GM06990 (cell line): ENCODE measurements at regions not wholly inside any gene's neighbourhood (a gene's known extent, or its start where the extent isn't known, plus 50 kb on each side); places are given as distances from the start of the nearest gene placed in this dataset.

Experiments
- DNase-seq: peaks from one replicate; pipeline ENCODE4 v3.0.0-alpha.2; 2011; ENCODE audit not compliant: insufficient read length; ENCODE audit errors: extremely low read depth
- H3K27me3 ChIP-seq: replicated peaks from 2 replicates; pipeline ENCODE4 v1.6.0; 2011; ENCODE audit warnings: low read length; ENCODE audit not compliant: control insufficient read depth, insufficient read depth
- H3K36me3 ChIP-seq: 2 replicates; pipeline ENCODE4 v1.5.1; 2011; ENCODE audit warnings: low read length; ENCODE audit not compliant: control insufficient read depth, insufficient read depth
- H3K4me3 ChIP-seq: replicated peaks from 2 replicates; pipeline ENCODE4 v1.5.1; 2011; ENCODE audit warnings: low read depth, mild to moderate bottlenecking, control low read depth, low read length
- CTCF ChIP-seq: IDR thresholded peaks from 2 replicates; pipeline ENCODE4 v1.5.1; 2011; ENCODE audit warnings: low read length, control low read depth, mild to moderate bottlenecking, inconsistent platforms; ENCODE audit not compliant: insufficient read depth, poor library complexity, severe bottlenecking

- peak; percentile 28 for DNase-seq
- no peak for TF ChIP-seq CTCF
- H3K27me3 ChIP-seq, result no peaks in the 10 kb centered on the region
- H3K4me3 ChIP-seq, result peak overlapping the region; percentile 6; the same call in 1 of the 2 replicates
- no peaks in the 10 kb centered on the region for H3K36me3 ChIP-seq
Measured at GRCh38 chr3:64450396-64450956, 225.2 kb upstream of the PRICKLE2 start.

- no peak overlapping the region for H3K4me3 ChIP-seq
Measured at GRCh38 chr3:64449026-64449425, 223.8 kb upstream of the PRICKLE2 start.

GRCh38 chr3:64445944-64446300, 220.7 kb upstream of the PRICKLE2 start:
- TF ChIP-seq CTCF, result no peak
- Histone ChIP-seq H3K27me3 (no peaks in the 10 kb centered on the region; the same call in 1 of the 2 replicates), H3K4me3 (no peak overlapping the region), H3K36me3 (no peaks in the 10 kb centered on the region)
- no peak for DNase-seq

More at GRCh38 chr3:64449026-64449425, 223.8 kb upstream of the PRICKLE2 start:
- TF ChIP-seq CTCF, result no peak
- Histone ChIP-seq H3K27me3 (no peaks in the 10 kb centered on the region; the same call in 1 of the 2 replicates), H3K36me3 (no peaks in the 10 kb centered on the region)
- peak; percentile 55 for DNase-seq

GRCh38 chr3:64445109-64445943, 220.1 kb upstream of the PRICKLE2 start:
- no peak for TF ChIP-seq CTCF
- no peaks in the 10 kb centered on the region; the same call in 1 of the 2 replicates for H3K27me3 ChIP-seq
- peak overlapping the region; percentile 51 for H3K4me3 ChIP-seq
- no peaks in the 10 kb centered on the region for H3K36me3 ChIP-seq
- DNase-seq, result peak; percentile 39

GRCh38 chr3:64444490-64445108, 219.3 kb upstream of the PRICKLE2 start:
- Histone ChIP-seq H3K27me3 (no peaks in the 10 kb centered on the region; the same call in 1 of the 2 replicates), H3K4me3 (peak overlapping the region; percentile 51), H3K36me3 (no peaks in the 10 kb centered on the region)
- DNase-seq, result peak; percentile 19
- no peak for TF ChIP-seq CTCF
